Limb (tissue), 2 donors: ENCODE measurements at regions not wholly inside any gene's neighbourhood (a gene's known extent, or its start where the extent isn't known, plus 50 kb on each side); places are given as distances from the start of the nearest gene placed in this dataset.
"Not testable (repeated sequence)": the region's sequence is repeated elsewhere in the genome, so short reads cannot be mapped to it uniquely, and the experiment has no call there.

ENCODE experiments used
- DNase-seq, 2 donors: peaks; one replicate each; pipeline ENCODE4 v3.0.0-alpha.2; 2016; ENCODE audit errors: extremely low spot score in 2 of 2

DNA sequence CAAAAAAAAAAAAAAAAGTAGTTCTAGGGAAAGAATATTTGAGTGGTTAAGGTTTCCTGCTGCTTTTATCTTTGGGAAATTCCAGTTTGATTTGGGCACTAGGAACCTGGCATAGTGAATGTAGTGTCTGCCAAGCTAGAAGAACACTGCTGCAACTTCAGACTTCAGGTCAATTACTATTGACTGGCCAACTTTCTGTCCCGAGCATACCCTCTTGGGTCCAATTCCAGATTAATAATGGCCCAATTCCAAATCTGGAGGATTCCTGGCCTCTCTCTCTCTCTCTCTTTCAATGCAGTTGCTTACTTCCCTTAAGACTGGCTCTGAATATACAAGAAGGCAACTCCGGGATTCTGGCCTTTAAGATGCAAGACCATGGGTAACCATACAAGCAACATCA, 74.9 kb downstream of the ANKEF1 start:
- DNase-seq, result no peak

GRCh38 chr20:10110151-10110550, 75.4 kb downstream of the ANKEF1 start:
- DNase-seq, result no peak

GRCh38 chr20:10111139-10111958, 76.6 kb downstream of the ANKEF1 start:
- no peak for DNase-seq

DNA sequence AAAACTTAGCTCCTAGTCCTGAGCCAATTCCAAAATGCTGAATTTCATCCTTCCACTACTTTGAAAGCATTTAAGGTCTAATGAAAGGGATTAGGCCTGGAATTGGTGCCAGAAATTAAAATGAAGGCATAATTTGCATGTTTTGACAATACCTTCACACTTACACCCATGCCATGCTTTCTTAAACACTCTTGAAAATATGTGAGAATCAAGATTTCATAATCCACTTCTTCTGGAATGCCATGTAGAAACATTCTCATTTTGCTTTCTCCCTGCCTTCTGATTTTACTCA, 77.1 kb downstream of the ANKEF1 start:
- DNase-seq, result no peak

- no peak for DNase-seq
Measured at GRCh38 chr20:10113746-10114145, 79.0 kb downstream of the ANKEF1 start.

- no peak for DNase-seq
Measured at GRCh38 chr20:10114598-10114997, 79.8 kb downstream of the ANKEF1 start.

DNA sequence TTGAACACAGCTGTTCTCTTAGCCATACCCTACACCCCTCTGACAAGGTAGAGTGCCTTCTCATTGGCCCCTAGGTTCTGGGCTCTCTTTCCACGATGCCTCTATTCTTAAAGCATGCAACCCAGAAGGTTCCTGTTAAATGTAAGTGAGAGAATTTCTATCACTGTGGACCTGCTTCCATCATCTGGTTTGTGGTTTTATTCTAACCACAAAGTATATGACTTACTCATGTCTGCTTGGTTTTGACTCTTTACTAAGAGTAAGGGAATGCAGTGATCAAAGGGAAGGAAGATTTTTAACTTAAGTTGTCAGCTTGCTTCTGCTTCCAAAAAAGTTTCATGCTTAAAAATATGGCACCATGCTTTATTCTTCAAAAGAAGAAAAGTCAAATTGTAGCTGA, 80.2 kb downstream of the ANKEF1 start:
- DNase-seq, result peak in 1 of 2 donors; percentile 13

GRCh38 chr20:10119336-10119735, 84.5 kb downstream of the ANKEF1 start:
- DNase-seq, result no peak

DNA sequence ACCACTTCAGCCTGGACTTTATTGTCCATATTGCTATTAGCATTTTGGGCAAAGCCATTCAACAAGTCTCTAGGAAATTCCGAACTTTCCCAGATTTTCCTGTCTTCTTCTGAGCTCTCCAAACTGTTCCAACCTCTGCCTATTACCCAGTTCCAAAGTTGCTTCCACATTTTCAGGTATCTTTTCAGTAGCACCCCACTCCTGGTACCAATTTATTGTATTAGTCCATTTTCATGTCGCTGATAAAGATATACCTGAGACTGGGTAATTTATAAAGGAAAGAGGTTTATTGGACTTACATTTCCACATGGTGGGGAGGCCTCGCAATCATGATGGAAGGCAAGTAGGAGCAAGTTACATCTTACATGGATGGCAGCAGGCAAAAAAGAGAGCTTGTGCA, 90.1 kb downstream of the ANKEF1 start:
- DNase-seq, result not testable (repeated sequence)

DNA sequence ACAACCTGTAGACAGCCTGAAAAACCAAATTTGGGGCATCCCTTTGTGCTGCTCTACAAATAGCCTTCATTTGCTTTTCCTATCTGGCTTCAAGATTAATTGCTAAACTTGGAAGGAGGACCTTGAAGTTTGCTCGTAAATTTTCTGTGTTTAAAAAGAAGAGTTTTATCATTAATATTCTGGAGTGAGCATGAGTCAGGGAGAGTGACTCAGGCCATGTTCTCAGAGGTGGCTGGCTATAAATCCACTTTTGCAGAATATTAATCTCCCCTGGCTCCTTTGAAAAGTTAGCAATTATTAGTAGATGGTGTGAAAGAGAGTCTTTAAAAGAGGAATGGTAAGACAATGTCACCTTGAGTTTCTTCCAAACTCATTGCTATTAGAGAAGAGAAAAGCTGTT, 91.0 kb downstream of the ANKEF1 start:
- no peak for DNase-seq

DNA sequence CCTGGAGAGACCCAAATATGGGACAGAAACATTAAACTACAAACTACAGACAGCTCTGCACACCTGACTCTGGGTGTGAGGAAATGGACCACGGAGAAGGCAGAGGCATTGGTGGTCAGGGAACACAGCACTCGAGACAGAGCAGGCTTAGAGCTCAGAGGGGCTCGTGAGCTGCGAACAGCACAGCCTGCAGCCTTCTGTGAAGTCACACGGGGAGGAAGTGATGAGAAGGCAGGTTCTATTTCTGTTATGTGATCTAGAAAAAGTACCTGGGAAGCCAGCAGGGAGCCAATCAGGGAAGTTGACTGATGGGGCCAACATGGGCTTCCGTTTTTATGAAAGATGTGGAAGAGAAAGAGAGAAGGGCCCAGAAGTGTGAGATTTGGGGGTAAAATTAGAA, 88.9 kb upstream of the SNAP25 start:
- DNase-seq, result no peak

DNA sequence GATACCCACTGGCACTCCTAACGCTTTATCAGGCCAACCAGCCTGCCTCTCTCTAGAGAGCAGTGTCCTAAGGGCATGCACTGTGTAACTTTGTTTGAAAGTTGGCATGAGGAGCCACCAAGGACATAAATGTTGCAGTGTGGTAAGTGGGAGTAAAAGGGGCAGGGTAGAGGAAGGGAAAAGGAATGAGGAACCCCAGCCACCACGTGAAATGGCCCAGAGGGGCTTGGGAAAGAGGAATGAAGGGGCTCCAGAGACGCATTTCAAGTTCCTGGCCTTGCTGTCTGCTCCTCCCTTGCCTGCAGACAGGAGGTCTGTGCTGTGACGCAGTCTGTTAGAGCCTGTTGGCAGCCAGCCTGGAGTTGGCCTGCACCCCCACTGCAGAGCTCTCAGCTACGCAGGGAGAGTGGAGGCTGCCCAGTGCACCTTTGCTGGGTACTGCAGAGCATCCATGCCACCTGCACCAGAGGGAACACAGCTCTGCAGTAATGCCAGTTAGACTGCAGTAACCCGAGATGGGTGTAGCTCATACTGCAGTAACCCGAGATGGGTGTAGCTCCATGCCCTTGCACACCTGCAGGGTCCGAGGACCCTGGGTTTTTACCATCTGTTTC, 86.8 kb upstream of the SNAP25 start:
- DNase-seq, result peak; percentile 48 to 81

DNA sequence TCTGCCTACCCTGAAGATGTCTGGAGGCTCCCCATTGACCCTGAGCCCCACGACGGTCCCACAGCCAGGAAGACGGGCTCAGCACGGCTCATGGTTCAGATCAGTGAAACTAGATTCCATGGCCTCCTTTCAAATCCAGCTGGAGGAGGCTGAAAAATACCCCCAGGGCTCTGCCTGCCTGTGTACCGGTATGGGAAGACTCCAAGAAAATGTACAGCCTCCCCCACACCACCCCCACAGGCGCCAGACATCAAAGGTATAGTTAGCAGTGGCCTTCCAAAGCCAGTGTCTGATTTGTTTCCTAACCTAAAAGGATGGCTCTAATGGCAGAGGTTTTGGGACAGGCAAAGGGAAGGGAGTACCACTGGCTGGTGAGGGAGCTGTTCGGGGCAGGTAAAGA, 86.2 kb upstream of the SNAP25 start:
- DNase-seq, result no peak

DNA sequence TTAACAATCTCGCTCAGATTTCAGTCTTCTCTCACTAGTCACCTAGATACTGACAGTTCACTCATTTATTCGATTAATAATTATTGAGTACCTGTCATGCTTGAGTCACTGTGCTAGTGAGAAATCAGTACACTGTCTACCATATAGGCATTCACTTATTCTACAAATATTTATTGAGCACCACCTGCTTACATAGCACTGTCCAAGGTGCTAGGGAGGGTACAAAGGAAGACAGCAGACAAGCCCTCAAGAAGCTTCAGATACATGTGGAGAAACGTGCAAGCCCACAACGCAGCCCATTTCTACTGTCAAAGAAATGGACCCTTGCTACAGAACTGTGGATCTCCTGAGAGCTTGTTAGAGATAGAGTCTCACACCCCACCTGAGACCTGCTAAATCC, 85.1 kb upstream of the SNAP25 start:
- DNase-seq, result no peak

- DNase-seq, result no peak
Measured at GRCh38 chr20:10134176-10134575, 84.5 kb upstream of the SNAP25 start.

GRCh38 chr20:10135438-10135837, 83.2 kb upstream of the SNAP25 start:
- no peak for DNase-seq

DNA sequence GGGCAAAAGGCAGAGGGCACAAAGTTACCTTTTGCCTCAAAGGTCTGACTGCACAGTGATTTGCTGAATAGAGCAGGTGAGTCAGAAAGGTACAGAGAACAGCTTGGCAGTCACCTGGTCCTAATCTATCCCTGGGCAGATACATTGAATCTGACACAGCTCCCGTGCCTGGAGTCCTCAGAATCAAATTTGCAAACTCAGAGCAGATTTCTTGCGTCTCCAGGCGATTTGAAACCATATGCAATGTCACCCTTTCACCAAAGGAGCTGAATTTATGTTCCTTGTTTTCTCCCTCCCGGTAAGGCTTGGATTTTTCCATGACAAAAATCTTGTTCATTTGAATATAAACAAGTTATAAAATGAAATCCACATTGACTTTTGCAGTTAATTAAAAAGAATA, 81.6 kb upstream of the SNAP25 start:
- no peak for DNase-seq

DNA sequence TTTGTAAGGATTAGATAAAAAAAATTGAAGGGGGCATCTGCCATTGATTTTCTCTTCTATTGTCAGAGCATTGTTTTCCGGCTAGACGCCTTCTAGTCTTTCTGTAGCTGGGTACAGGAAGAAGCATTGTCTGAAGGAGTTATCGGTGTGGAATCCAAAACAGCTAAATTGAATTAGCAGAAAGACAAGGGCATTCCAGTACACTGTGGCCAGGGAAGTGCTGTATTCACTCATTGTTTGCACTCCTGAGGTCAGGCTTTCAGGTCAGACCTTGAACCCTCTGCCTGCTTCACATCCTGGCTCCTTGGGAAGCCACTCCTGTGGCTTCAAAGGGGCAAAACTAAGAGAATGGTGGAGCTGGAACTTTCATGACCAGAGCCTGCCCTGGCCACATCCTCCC, 81.1 kb upstream of the SNAP25 start:
- DNase-seq, result no peak

- no peak for DNase-seq
Measured at GRCh38 chr20:10157549-10157948, 61.1 kb upstream of the SNAP25 start.

- DNase-seq, result no peak
Measured at GRCh38 chr20:10167040-10167439, 51.6 kb upstream of the SNAP25 start.

- no peak for DNase-seq
Measured at GRCh38 chr20:10167594-10167993, 51.0 kb upstream of the SNAP25 start.
